HepG2 (cell line): ENCODE measurements at regions not wholly inside any gene's neighbourhood (a gene's known extent, or its start where the extent isn't known, plus 50 kb on each side); places are given as distances from the start of the nearest gene placed in this dataset.

Source experiments
- ATAC-seq: fragments of 200-7000 bp; cut with Tn5 transposase; 3 replicates; pipeline ENCODE4 v1.9.1; 2020; ENCODE audit warnings: mild to moderate bottlenecking, moderate library complexity
- BruUV-seq: library from RNA; stranded (reverse); fragments of 400-500 nt; replicated peaks from 2 replicates; lab custom pipeline; 2021; lab: Mats Ljungman, UMichigan
- CTCF ChIA-PET: fragments of 300-600 bp; formaldehyde crosslinking; extraction: SDS; loops from one replicate; lab custom pipeline; 2021; ENCODE audit warnings: low total read pairs, inconsistent platforms, low intra/inter-chr PET ratio; lab: Yijun Ruan, JAX
- POLR2A ChIA-PET: fragments of 350-600 bp; sonication (Branson Sonifier 250); formaldehyde crosslinking; loops from one replicate; lab custom pipeline; 2020; ENCODE audit warnings: antibody characterized with exemption, inconsistent platforms; lab: Yijun Ruan, JAX
- DNase-seq: peaks from one replicate; pipeline ENCODE4 v3.0.0-alpha.2; 2015; ENCODE audit warnings: low spot score
- FAIRE-seq: peaks from 3 replicates; lab custom pipeline; 2011; peaks lifted over from hg19 to GRCh38; lab: Jason Lieb, UNC
- H2AFZ ChIP-seq: one replicate; pipeline ENCODE4 v1.6.1; 2011; ENCODE audit warnings: low read length, inconsistent platforms
- H3K27ac ChIP-seq: fragments of 300-600 bp; 3 replicates; pipeline ENCODE4 v1.8.0; 2011; ENCODE audit warnings: mixed run types, mild to moderate bottlenecking, mixed read lengths, low read length, inconsistent platforms; ENCODE audit not compliant: insufficient read depth; ENCODE audit errors: extremely low read length
- H3K27me3 ChIP-seq, 2 experiments: fragments of 200-600 bp in 1 of 2; 2 replicates in 1 of 2; 3 replicates in 1 of 2; pipeline versions ENCODE4 v1.6.0 to v1.8.0; 2011; ENCODE audit warnings: low read length in 2 of 2, mild to moderate bottlenecking in 2 of 2, moderate library complexity in 2 of 2, inconsistent platforms in 1 of 2; ENCODE audit not compliant: insufficient read depth in 2 of 2, control insufficient read depth in 1 of 2
- H3K36me3 ChIP-seq, 2 experiments: fragments of 200-600 bp in 1 of 2; replicated peaks in 1 of 2; 2 replicates in 1 of 2; 3 replicates in 1 of 2; pipeline versions ENCODE4 v1.5.1 to v1.8.0; 2011; ENCODE audit warnings: low read length in 2 of 2, inconsistent platforms in 1 of 2; ENCODE audit not compliant: insufficient read depth in 2 of 2, control insufficient read depth in 1 of 2
- H3K4me1 ChIP-seq: 2 replicates; pipeline ENCODE4 v1.5.1; 2012; ENCODE audit warnings: low read length, inconsistent platforms; ENCODE audit not compliant: insufficient read depth
- H3K4me2 ChIP-seq: 2 replicates; pipeline ENCODE4 v1.6.0; 2011; ENCODE audit warnings: low read depth, low read length, inconsistent platforms
- H3K4me3 ChIP-seq, 3 experiments: fragments of 200-600 bp in 1 of 3; sonication (generic), shearing (Covaris generic) in 1 of 3; replicated peaks in 1 of 3; 2 replicates each; pipeline ENCODE4 v1.5.1; 2011 to 2016; ENCODE audit warnings: low read length in 3 of 3, inconsistent platforms in 2 of 3, low read depth in 2 of 3, mild to moderate bottlenecking in 2 of 3, control low read depth in 1 of 3, mixed read lengths in 1 of 3; ENCODE audit not compliant: insufficient read depth in 1 of 3
- H3K79me2 ChIP-seq: one replicate; pipeline ENCODE4 v1.6.1; 2011; ENCODE audit warnings: low read length, inconsistent platforms; ENCODE audit not compliant: insufficient read depth
- H3K9ac ChIP-seq: 2 replicates; pipeline ENCODE4 v1.6.0; 2011; ENCODE audit warnings: mild to moderate bottlenecking, low read depth, low read length, inconsistent platforms; ENCODE audit not compliant: insufficient read depth
- H3K9me3 ChIP-seq: 2 replicates; pipeline ENCODE4 v1.5.1; 2012; ENCODE audit warnings: mild to moderate bottlenecking, low read length
- H4K20me1 ChIP-seq: 2 replicates; pipeline ENCODE4 v1.6.0; 2011; ENCODE audit warnings: inconsistent platforms, mild to moderate bottlenecking, low read length, moderate library complexity; ENCODE audit not compliant: insufficient read depth
- ARID3A ChIP-seq: IDR thresholded peaks from 2 replicates; pipeline ENCODE4 v1.6.1; 2012; ENCODE audit warnings: low read depth, low read length, improper control_type of control experiment
- CEBPB ChIP-seq: IDR thresholded peaks from 2 replicates; pipeline ENCODE4 v1.6.1; 2011; ENCODE audit warnings: low read depth, low read length, improper control_type of control experiment, borderline replicate concordance
- ELF3 ChIP-seq: IDR thresholded peaks from 2 replicates; pipeline ENCODE4 v1.6.1; 2016; ENCODE audit warnings: missing genetic modification reagents, missing compliant biosample characterization
- ERF ChIP-seq: IDR thresholded peaks from 2 replicates; pipeline ENCODE4 v1.6.1; 2018; ENCODE audit warnings: missing biosample characterization, missing genetic modification reagents
- FOXO1 ChIP-seq: sonication (generic); formaldehyde crosslinking; IDR thresholded peaks from 2 replicates; pipeline ENCODE4 v1.4.0; 2020; ENCODE audit warnings: missing genetic modification reagents
- NCOA5 ChIP-seq: sonication (generic); formaldehyde crosslinking; IDR thresholded peaks from 2 replicates; pipeline ENCODE4 v1.4.0; 2020; ENCODE audit warnings: missing genetic modification reagents
- RFX5 ChIP-seq: IDR thresholded peaks from 2 replicates; pipeline ENCODE4 v1.6.1; 2011; ENCODE audit warnings: low read depth, low read length, improper control_type of control experiment
- RFXAP ChIP-seq: sonication (generic); formaldehyde crosslinking; IDR thresholded peaks from 2 replicates; pipeline ENCODE4 v1.4.0; 2020; ENCODE audit warnings: missing genetic modification reagents, borderline replicate concordance
- SATB2 ChIP-seq: sonication (generic); formaldehyde crosslinking; IDR thresholded peaks from 2 replicates; pipeline ENCODE4 v1.5.0; 2020; ENCODE audit warnings: missing genetic modification reagents
- SOX13 ChIP-seq, 3 experiments: fragments of 450-650 bp in 1 of 3; sonication (generic) in 1 of 3; formaldehyde crosslinking in 1 of 3; IDR thresholded peaks in 2 of 3; conservative IDR thresholded peaks in 1 of 3; 2 replicates each; pipeline versions ENCODE4 v1.5.0 to v1.6.1; 2016 to 2020; ENCODE audit warnings: antibody characterized with exemption in 1 of 3, mild to moderate bottlenecking in 1 of 3, missing compliant biosample characterization in 1 of 3, missing genetic modification reagents in 1 of 3, moderate library complexity in 1 of 3
- TFAP4 ChIP-seq: sonication (generic); IDR thresholded peaks from 2 replicates; pipeline ENCODE4 v1.6.1; 2016; ENCODE audit warnings: low read depth, borderline replicate concordance
- TFDP1 ChIP-seq: IDR thresholded peaks from 2 replicates; pipeline ENCODE4 v1.6.1; 2016; ENCODE audit warnings: missing compliant biosample characterization, missing genetic modification reagents, borderline replicate concordance
- ZNF234 ChIP-seq: sonication (generic); formaldehyde crosslinking; conservative IDR thresholded peaks from 2 replicates; pipeline ENCODE4 v1.5.1; 2020; ENCODE audit warnings: mild to moderate bottlenecking, missing genetic modification reagents
- ZNF343 ChIP-seq: sonication (generic); formaldehyde crosslinking; IDR thresholded peaks from 2 replicates; pipeline ENCODE4 v1.4.0; 2020; ENCODE audit warnings: mild to moderate bottlenecking, missing genetic modification reagents
- ZNF563 ChIP-seq: sonication (generic); formaldehyde crosslinking; IDR thresholded peaks from 2 replicates; pipeline ENCODE4 v1.8.0; 2022; ENCODE audit warnings: mild to moderate bottlenecking, moderate library complexity, missing genetic modification reagents
- WGBS: methylation state at CpG from one replicate; pipeline ENCODE4 v1.1.6; 2017; ENCODE audit warnings: low lambda C conversion rate; 5-methylcytosine and 5-hydroxymethylcytosine counted together
- in situ Hi-C: cut with HindIII; loops from 2 replicates; pipeline ENCODE4 v1.10.0; 2017; ENCODE audit warnings: low pct_unique_long_range_greater_than_20kb; ENCODE audit not compliant: extremely low pct_ligation_motif_present
- intact Hi-C: fragments of 100-400 bp; cut with micrococcal nuclease; formaldehyde crosslinking; loops from one replicate; pipeline ENCODE4 v1.10.0; 2022; ENCODE audit not compliant: unreplicated experiment

GRCh38 chr17:71792966-71793365 lies 327.9 kb upstream of the SOX9 start:
- ATAC-seq: no peak

More at GRCh38 chr17:71792966-71793365, 327.9 kb upstream of the SOX9 start:
- no peaks in the 10 kb centered on the region for H3K36me3 ChIP-seq
- BruUV-seq: no TSS peak
- DNase-seq: no peak
- no peaks in the 10 kb centered on the region for H4K20me1 ChIP-seq
- POLR2A ChIA-PET: no interaction called here
- no peak overlapping the region for H3K4me2 ChIP-seq
- H3K79me2 ChIP-seq: no peaks in the 10 kb centered on the region
- in situ Hi-C loops: no loop called here
- no peak overlapping the region for H2AFZ ChIP-seq
- intact Hi-C loops: no loop called here
- H3K4me3 ChIP-seq: no peak overlapping the region
- TF ChIP-seq RFXAP (CRISPR knock-in tag) (no peak), ERF (no peak), ZNF563 (CRISPR knock-in tag) (no peak), RFX5 (no peak), TFAP4 (no peak), SATB2 (CRISPR knock-in tag) (no peak), TFDP1 (CRISPR knock-in tag) (no peak), ARID3A (no peak), NCOA5 (CRISPR knock-in tag) (no peak), FOXO1 (CRISPR knock-in tag) (no peak), CEBPB (no peak), SOX13 (IDR thresholded peaks at IDR 0.05) (no peak), SOX13 (CRISPR knock-in tag; conservative IDR thresholded peaks at IDR 0.05 in 1 of 2, IDR thresholded peaks at IDR 0.05 in 1 of 2) (no peak), ZNF234 (CRISPR knock-in tag) (no peak), ZNF343 (no peak), ELF3 (no peak)
- TF ChIP-seq, all 625 proteins: peak for 0
- FAIRE-seq: no peak
- Histone ChIP-seq H3K9ac (no peak overlapping the region), H3K9me3 (no peaks in the 10 kb centered on the region), H3K27ac (no peak overlapping the region), H3K27me3 (no peaks in the 10 kb centered on the region; a peak in 1 of 5 replicates), H3K4me1 (no peaks in the 10 kb centered on the region)
- CTCF ChIA-PET: no interaction called here
- 15% methylated on average over 7 of the region's 7 CpGs for WGBS
